Choroid plexus epithelial cell (primary cell): ENCODE measurements at regions not wholly inside any gene's neighbourhood (a gene's known extent, or its start where the extent isn't known, plus 50 kb on each side); places are given as distances from the start of the nearest gene placed in this dataset.
"Not testable (repeated sequence)": the region's sequence is repeated elsewhere in the genome, so short reads cannot be mapped to it uniquely, and the experiment has no call there.

Experiments used
- DNase-seq: peaks from one replicate; pipeline ENCODE4 v3.0.0-alpha.2; 2010; ENCODE audit warnings: low read depth
- H3K4me3 ChIP-seq: 2 replicates; pipeline ENCODE4 v1.5.1; 2011; ENCODE audit warnings: low read depth, mild to moderate bottlenecking, control low read depth, low read length, moderate library complexity
- TF ChIP-seq, protein P1 (sequence below): conservative IDR thresholded peaks from 2 replicates; pipeline ENCODE4 v1.5.1; 2011; ENCODE audit warnings: low read depth, mild to moderate bottlenecking, control low read depth, inconsistent platforms, low read length, moderate library complexity

- TF ChIP-seq, protein P1, sequence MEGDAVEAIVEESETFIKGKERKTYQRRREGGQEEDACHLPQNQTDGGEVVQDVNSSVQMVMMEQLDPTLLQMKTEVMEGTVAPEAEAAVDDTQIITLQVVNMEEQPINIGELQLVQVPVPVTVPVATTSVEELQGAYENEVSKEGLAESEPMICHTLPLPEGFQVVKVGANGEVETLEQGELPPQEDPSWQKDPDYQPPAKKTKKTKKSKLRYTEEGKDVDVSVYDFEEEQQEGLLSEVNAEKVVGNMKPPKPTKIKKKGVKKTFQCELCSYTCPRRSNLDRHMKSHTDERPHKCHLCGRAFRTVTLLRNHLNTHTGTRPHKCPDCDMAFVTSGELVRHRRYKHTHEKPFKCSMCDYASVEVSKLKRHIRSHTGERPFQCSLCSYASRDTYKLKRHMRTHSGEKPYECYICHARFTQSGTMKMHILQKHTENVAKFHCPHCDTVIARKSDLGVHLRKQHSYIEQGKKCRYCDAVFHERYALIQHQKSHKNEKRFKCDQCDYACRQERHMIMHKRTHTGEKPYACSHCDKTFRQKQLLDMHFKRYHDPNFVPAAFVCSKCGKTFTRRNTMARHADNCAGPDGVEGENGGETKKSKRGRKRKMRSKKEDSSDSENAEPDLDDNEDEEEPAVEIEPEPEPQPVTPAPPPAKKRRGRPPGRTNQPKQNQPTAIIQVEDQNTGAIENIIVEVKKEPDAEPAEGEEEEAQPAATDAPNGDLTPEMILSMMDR, result no peak
- DNase-seq, result no peak
- H3K4me3 ChIP-seq, result no peak overlapping the region
These were observed 430.9 kb upstream of the HNRNPA3 start for GRCh38 chr2:176781570-176782217.

DNA sequence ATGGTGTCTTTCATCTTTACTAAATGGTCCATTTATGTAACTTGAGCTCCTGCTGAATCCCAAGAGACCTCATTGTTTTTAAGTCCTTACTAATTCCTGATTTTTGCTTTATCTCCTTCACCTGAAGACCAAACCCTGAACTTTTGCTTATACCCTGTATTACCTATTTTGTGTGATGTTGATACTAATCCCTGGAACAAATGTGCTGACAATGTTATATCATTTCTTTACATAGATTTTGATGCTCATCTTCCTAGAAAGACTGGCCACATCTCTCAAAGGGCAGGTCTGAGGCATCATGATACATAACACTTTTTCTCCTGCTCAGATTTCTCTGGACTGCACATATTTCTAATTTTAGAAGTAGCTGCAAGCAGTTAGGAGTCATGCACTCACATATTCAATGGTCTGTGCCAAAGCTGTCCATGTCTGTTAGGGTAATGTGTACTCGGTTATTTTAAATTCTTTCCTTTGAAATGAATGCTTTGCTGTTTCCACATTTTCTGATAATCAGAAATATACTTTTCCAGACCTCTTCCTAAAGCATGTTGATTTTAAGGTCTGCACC lies 427.9 kb upstream of the HNRNPA3 start:
- H3K4me3 ChIP-seq, result no peak overlapping the region
- DNase-seq, result no peak
- TF ChIP-seq, protein P1, result no peak

- TF ChIP-seq, protein P1, result no peak
- H3K4me3 ChIP-seq, result no peak overlapping the region
- DNase-seq, result no peak
These were observed 422.8 kb upstream of the HNRNPA3 start for GRCh38 chr2:176789751-176790150.

- TF ChIP-seq, protein P1, result no peak
- no peak for DNase-seq
- no peak overlapping the region for H3K4me3 ChIP-seq
These were observed 422.1 kb upstream of the HNRNPA3 start for GRCh38 chr2:176790468-176790867.

GRCh38 chr2:176793792-176794191 lies 418.8 kb upstream of the HNRNPA3 start:
- TF ChIP-seq, protein P1, result no peak
- no peak for DNase-seq
- H3K4me3 ChIP-seq, result no peak overlapping the region

- DNase-seq, result no peak
- H3K4me3 ChIP-seq, result no peak overlapping the region
- TF ChIP-seq, protein P1, result no peak
These were observed 418.2 kb upstream of the HNRNPA3 start for GRCh38 chr2:176794392-176794791.

DNA sequence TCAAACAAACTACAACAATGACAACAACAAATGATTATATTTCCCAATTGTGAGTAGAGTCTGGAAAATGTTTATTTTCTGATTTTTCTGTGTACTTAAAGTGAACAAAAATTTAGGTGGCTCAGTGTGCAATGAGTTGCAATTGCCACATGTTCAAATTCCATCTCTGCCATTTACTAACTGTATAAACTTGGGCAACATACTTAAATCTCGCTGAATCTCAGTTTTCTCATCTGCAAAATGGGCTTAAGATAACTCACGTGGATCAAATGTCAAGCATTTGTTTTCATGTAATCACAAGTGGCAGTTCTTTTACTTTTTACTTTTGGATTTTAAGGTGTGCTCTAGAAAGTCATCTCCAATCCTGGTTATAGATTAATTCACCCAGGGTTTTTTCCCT lies 416.8 kb upstream of the HNRNPA3 start:
- TF ChIP-seq, protein P1, result no peak
- no peak for DNase-seq
- no peak overlapping the region for H3K4me3 ChIP-seq

- H3K4me3 ChIP-seq, DNase-seq: not testable (repeated sequence)
These were observed 415.9 kb upstream of the HNRNPA3 start for GRCh38 chr2:176796677-176797076.
